HL-60 (cell line): ENCODE measurements at regions not wholly inside any gene's neighbourhood (a gene's known extent, or its start where the extent isn't known, plus 50 kb on each side); places are given as distances from the start of the nearest gene placed in this dataset.

Experiments
- CTCF ChIP-seq: IDR thresholded peaks from one replicate; pipeline ENCODE4 v1.5.1; 2011; ENCODE audit warnings: low read length, control low read depth, inconsistent platforms; ENCODE audit not compliant: insufficient read depth
- GABPA ChIP-seq: IDR thresholded peaks from 2 replicates; pipeline ENCODE4 v1.6.1; 2012; ENCODE audit warnings: low read depth
- POLR2AphosphoS5 ChIP-seq: IDR thresholded peaks from 2 replicates; pipeline ENCODE4 v1.6.1; 2012; ENCODE audit warnings: low read depth

GRCh38 chr6:158914923-158915322, 85.1 kb downstream of the RSPH3 start:
- no peak for TF ChIP-seq CTCF
- no peak for TF ChIP-seq POLR2AphosphoS5
- TF ChIP-seq GABPA = no peak
